Heart left ventricle (tissue), 13 donors: ENCODE measurements at regions not wholly inside any gene's neighbourhood (a gene's known extent, or its start where the extent isn't known, plus 50 kb on each side); places are given as distances from the start of the nearest gene placed in this dataset.

ENCODE experiments used
- POLR2A ChIP-seq, 2 donors: fragments of 450-650 bp; IDR thresholded peaks; one replicate each; pipeline ENCODE4 v1.6.1; 2017; ENCODE audit warnings: antibody characterized with exemption in 2 of 2, mild to moderate bottlenecking in 2 of 2, moderate library complexity in 2 of 2
- TF ChIP-seq, protein P1 (sequence below), 12 donors: fragments of 200-600 bp; sonication (generic) in 4 of 12; IDR thresholded peaks; one replicate each; pipeline versions ENCODE4 v1.5.0 to v1.8.0; 2018 to 2022; ENCODE audit warnings: antibody characterized with exemption in 12 of 12, mild to moderate bottlenecking in 5 of 12
- donor health status: ischemic (EF 13 %, LVEDD 7.1; RV severe dilation, severe dysfunction).
- donor health status: DM: no; HTN: yes; CAD: no.
- donor health status: DM: no; HTN: no; CAD: no.
- donor health status: ischemic (EF 25% LVEDD 6.9; RV normal size, moderate dysfunction).
- donor health status: ischemic (EF 25% LVEDD 5.7; RV mildly dilated, moderate dysfunction).
- donor health status: ischemic (EF 35%, LVEDD 5.7; RV mildly dilated, moderate dysfunction).
- donor health status: nonischemic (EF 11% LVEDD 7.7; RV severe dilation, severe dysfunction).
- donor health status: DM: yes; HTN: yes; CAD: no.
- donor health status: PGD.
- donor health status: ischemic (EF 29% LVEDD 5.4; RV normal size, mild dysfunction).
- donor health status: nonischemic (EF 23%, LVEDD 6.1; RV moderate dilation, normal function).

DNA sequence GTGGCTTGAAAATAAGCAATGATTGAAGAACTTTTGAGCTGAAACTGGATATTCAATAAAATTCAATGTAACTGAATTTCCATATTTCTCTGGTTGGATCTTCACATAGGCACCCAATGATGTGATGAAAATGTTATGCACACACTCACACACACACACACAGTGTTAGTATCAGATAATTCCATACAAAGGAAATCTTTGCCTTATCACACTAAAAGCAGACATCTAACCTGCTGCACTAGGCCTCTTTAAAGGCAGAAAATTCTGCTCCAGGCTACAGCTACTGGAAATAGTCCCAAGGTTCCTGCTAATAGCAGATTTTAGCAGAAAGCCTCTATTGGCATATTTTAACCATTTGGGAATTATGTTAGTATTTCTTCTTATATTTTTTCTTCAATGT is 309.6 kb downstream of the COL11A1 start:
- TF ChIP-seq, protein P1, sequence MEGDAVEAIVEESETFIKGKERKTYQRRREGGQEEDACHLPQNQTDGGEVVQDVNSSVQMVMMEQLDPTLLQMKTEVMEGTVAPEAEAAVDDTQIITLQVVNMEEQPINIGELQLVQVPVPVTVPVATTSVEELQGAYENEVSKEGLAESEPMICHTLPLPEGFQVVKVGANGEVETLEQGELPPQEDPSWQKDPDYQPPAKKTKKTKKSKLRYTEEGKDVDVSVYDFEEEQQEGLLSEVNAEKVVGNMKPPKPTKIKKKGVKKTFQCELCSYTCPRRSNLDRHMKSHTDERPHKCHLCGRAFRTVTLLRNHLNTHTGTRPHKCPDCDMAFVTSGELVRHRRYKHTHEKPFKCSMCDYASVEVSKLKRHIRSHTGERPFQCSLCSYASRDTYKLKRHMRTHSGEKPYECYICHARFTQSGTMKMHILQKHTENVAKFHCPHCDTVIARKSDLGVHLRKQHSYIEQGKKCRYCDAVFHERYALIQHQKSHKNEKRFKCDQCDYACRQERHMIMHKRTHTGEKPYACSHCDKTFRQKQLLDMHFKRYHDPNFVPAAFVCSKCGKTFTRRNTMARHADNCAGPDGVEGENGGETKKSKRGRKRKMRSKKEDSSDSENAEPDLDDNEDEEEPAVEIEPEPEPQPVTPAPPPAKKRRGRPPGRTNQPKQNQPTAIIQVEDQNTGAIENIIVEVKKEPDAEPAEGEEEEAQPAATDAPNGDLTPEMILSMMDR (IDR thresholded peaks at IDR 0.05): no peak
- no peak for TF ChIP-seq POLR2A (IDR thresholded peaks at IDR 0.05)
